Activated naive CD8-positive, alpha-beta T cell treated with anti-CD3 and anti-CD28 coated beads, Interleukin-2, amount 10 ng/mL, durations not matched to agents 7 days and 5 days (primary cell): ENCODE measurements at regions not wholly inside any gene's neighbourhood (a gene's known extent, or its start where the extent isn't known, plus 50 kb on each side); places are given as distances from the start of the nearest gene placed in this dataset.
"Not testable (repeated sequence)": the region's sequence is repeated elsewhere in the genome, so short reads cannot be mapped to it uniquely, and the experiment has no call there.

Source experiments
- ATAC-seq: fragments of 150-1000 bp; cut with Tn5 transposase; one replicate; pipeline ENCODE4 v1.10.0; 2021; ENCODE audit warnings: low read depth, moderate library complexity
- POLR2A ChIA-PET: fragments of 350-600 bp; sonication (Branson Sonifier 250); formaldehyde crosslinking; loops from one replicate; lab custom pipeline; 2021; ENCODE audit warnings: antibody characterized with exemption; lab: Charles Lee
- DNase-seq: peaks from one replicate; pipeline ENCODE4 v3.0.0; 2021
- H3K27ac Mint-ChIP-seq: one replicate; pipeline ENCODE4 v1.8.0; 2022; ENCODE audit warnings: mild to moderate bottlenecking, mixed read lengths
- H3K27me3 Mint-ChIP-seq: one replicate; pipeline ENCODE4 v1.8.0; 2022; ENCODE audit warnings: mild to moderate bottlenecking, moderate library complexity, mixed read lengths
- H3K36me3 Mint-ChIP-seq: one replicate; pipeline ENCODE4 v1.8.0; 2021; ENCODE audit warnings: mild to moderate bottlenecking, mixed read lengths
- H3K4me1 Mint-ChIP-seq: one replicate; pipeline ENCODE4 v1.8.0; 2021; ENCODE audit warnings: mixed read lengths
- H3K4me3 Mint-ChIP-seq: one replicate; pipeline ENCODE4 v1.8.0; 2022; ENCODE audit warnings: mild to moderate bottlenecking, moderate library complexity, mixed read lengths
- H3K9me3 Mint-ChIP-seq: one replicate; pipeline ENCODE4 v1.8.0; 2021; ENCODE audit warnings: mixed read lengths

DNA sequence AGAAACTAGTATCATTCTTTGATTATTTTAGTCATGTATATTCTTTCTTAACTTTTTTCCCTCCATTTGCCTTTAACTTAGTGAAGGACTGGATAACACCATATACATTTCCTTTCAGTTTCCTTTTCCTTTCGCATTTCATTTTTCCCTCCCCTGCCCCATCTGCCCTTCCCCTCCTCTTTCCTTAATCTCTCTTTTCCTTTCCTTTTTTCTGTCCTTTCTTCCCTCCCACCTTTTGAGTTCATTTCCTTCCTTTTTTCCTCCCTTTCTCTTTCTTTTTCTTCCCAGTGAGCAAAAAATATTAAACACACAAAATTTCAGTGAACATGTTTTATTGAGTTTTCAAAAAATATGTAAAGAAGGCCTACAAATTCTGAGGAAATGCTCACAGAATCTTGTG is 373.3 kb downstream of the SRGAP2C start:
- peak overlapping the region; percentile 40 for H3K27ac Mint-ChIP-seq
- DNase-seq, POLR2A ChIA-PET, H3K9me3 Mint-ChIP-seq, H3K27me3 Mint-ChIP-seq, ATAC-seq, H3K4me1 Mint-ChIP-seq: not testable (repeated sequence)
- peak overlapping the region; percentile 25 for H3K4me3 Mint-ChIP-seq
- H3K36me3 Mint-ChIP-seq = peaks cover 14% of the 10 kb centered on the region

DNA sequence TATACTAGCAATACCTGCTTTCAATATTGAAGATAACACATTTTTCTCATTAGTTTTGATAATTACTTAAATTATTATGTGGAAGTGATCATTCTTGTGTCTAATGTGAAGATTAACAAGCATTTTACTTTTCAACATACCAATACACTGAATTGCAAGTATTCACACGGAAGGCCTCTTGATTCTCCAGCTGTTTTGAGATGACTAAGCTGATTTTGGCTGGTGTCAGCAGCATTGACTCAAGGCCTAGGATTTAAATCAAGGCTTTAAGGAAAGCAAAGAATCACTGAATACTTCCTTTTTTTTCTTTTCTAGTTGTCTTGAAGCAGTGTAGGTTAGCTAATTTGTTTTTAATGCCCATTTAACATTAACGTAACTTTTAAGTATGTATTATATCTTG is 373.7 kb downstream of the SRGAP2C start:
- peaks cover 14% of the 10 kb centered on the region for H3K36me3 Mint-ChIP-seq
- no peak overlapping the region for H3K4me3 Mint-ChIP-seq
- POLR2A ChIA-PET = no interaction called here
- no peak for ATAC-seq
- H3K27ac Mint-ChIP-seq = no peak overlapping the region
- H3K4me1 Mint-ChIP-seq = peaks cover 5% of the 10 kb centered on the region
- no peaks in the 10 kb centered on the region for H3K9me3 Mint-ChIP-seq
- DNase-seq = no peak
- no peaks in the 10 kb centered on the region for H3K27me3 Mint-ChIP-seq

DNA sequence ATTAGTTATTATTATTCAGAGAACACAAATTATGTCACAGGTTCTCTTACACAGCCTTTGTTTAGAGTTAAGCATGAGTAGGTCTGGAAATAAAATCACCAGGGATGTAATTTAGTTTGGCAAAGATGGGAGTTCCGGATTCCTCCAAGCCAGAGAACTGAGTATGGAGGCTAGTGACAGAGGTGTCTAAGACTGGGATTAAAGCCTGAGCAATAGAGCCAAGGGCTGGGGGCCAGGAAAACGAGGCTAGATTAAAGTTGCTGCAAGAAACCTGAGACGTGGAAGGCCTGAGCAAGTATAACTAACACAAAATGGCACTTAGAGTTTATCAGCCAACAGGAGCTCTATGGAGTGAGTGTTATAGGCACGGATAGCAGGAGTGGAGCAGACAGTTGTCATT is 381.6 kb downstream of the SRGAP2C start:
- H3K4me1 Mint-ChIP-seq = peaks cover 5% of the 10 kb centered on the region
- DNase-seq (no peak), ATAC-seq (no peak)
- H3K27ac Mint-ChIP-seq = no peak overlapping the region
- no peaks in the 10 kb centered on the region for H3K9me3 Mint-ChIP-seq
- POLR2A ChIA-PET = no interaction called here
- H3K36me3 Mint-ChIP-seq = peaks cover 12% of the 10 kb centered on the region
- H3K27me3 Mint-ChIP-seq = no peaks in the 10 kb centered on the region
- H3K4me3 Mint-ChIP-seq = no peak overlapping the region

DNA sequence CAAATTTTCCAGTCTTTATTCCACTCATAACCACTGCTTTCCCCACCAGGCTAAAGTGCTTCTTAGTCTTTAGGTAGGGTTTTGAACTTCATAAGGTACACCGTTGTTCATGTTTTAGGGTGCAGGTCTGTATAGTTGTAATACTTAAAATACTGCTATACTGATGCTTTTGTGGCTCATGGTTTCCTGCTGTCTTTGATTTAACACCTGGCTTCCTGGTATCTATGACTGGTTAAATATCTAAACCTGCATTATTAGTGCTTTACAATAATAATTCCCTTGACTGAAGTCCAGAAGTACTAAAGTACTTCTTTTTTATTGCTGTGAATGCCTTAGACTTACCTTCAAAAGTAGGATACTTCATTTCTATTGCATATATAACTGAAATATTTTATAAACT is 384.7 kb downstream of the SRGAP2C start:
- H3K9me3 Mint-ChIP-seq = no peaks in the 10 kb centered on the region
- ATAC-seq (no peak), DNase-seq (no peak)
- no peak overlapping the region for H3K27ac Mint-ChIP-seq
- peaks cover 19% of the 10 kb centered on the region for H3K36me3 Mint-ChIP-seq
- H3K4me3 Mint-ChIP-seq = no peak overlapping the region
- H3K27me3 Mint-ChIP-seq = no peaks in the 10 kb centered on the region
- POLR2A ChIA-PET = no interaction called here
- H3K4me1 Mint-ChIP-seq = peaks cover 5% of the 10 kb centered on the region

DNA sequence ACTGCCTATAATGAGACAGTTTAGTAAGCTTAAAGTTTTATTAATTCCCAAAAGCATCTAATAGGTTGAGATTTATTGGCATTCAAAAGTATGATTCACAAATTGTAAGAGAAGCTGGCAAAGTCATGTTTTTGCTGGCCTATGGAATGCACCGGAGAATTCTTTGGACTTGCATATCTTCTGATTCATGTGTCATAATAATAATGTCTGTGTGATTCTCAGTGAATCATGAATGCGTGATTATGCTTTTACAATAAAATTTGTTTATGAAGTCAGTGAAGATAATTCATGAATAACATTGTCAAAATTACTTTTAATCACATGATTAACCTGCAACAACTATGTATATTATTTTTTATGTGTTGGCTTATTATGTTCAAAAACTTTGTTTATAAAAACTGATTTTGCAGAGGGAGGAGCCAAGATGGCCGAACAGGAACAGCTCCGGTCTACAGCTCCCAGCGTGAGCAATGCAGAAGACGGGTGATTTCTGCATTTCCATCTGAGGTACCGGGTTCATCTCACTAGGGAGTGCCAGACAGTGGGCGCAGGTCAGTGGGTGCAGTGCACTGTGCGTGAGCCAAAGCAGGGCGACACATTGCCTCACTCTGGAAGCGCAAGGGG is 389.2 kb downstream of the SRGAP2C start:
- H3K27ac Mint-ChIP-seq, DNase-seq, ATAC-seq, H3K27me3 Mint-ChIP-seq, POLR2A ChIA-PET, H3K4me3 Mint-ChIP-seq, H3K9me3 Mint-ChIP-seq, H3K4me1 Mint-ChIP-seq: not testable (repeated sequence)
- H3K36me3 Mint-ChIP-seq = peaks cover 28% of the 10 kb centered on the region

DNA sequence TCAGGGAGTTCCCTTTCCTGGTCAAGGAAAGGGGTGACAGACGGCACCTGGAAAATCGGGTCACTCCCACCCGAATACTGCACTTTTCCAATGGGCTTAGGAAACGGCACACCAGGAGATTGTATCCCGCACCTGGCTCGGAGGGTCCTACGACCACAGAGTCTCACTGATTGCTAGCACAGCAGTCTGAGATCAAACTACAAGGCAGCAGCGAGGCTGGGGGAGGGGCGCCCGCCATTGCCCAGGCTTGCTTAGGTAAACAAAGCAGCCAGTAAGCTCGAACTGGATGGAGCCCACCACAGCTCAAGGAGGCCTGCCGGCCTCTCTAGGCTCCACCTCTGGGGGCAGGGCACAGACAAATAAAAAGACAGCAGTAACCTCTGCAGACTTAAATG is 389.7 kb downstream of the SRGAP2C start:
- not testable (repeated sequence) for ATAC-seq, H3K4me1 Mint-ChIP-seq

DNA sequence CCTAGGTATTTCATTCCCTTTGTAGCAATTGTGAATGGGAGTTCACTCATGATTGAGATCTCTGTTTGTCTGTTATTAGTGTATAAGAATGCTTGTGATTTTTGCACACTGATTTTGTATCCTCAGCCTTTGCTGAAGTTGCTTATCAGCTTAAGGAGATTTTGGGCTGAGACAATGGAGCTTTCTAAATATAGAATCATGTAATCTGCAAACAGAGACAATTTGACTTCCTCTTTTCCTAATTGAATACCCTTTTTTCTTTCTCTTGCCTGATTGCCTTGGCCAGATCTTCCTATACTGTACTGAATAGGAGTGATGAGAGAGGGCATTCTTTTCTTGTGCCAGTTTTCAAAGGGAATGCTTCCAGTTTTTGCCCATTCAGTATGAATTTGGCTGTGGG is 398.1 kb downstream of the SRGAP2C start:
- H3K4me1 Mint-ChIP-seq, H3K4me3 Mint-ChIP-seq, POLR2A ChIA-PET, DNase-seq, ATAC-seq, H3K27ac Mint-ChIP-seq, H3K27me3 Mint-ChIP-seq: not testable (repeated sequence)
- Mint-ChIP-seq H3K9me3 (peaks cover 22% of the 10 kb centered on the region), H3K36me3 (peaks cover 38% of the 10 kb centered on the region)

More for the DNA sequence above, 389.7 kb downstream of the SRGAP2C start:
- H3K27ac Mint-ChIP-seq, H3K27me3 Mint-ChIP-seq, DNase-seq, POLR2A ChIA-PET, H3K4me3 Mint-ChIP-seq, H3K9me3 Mint-ChIP-seq: not testable (repeated sequence)
- H3K36me3 Mint-ChIP-seq = peaks cover 27% of the 10 kb centered on the region

DNA sequence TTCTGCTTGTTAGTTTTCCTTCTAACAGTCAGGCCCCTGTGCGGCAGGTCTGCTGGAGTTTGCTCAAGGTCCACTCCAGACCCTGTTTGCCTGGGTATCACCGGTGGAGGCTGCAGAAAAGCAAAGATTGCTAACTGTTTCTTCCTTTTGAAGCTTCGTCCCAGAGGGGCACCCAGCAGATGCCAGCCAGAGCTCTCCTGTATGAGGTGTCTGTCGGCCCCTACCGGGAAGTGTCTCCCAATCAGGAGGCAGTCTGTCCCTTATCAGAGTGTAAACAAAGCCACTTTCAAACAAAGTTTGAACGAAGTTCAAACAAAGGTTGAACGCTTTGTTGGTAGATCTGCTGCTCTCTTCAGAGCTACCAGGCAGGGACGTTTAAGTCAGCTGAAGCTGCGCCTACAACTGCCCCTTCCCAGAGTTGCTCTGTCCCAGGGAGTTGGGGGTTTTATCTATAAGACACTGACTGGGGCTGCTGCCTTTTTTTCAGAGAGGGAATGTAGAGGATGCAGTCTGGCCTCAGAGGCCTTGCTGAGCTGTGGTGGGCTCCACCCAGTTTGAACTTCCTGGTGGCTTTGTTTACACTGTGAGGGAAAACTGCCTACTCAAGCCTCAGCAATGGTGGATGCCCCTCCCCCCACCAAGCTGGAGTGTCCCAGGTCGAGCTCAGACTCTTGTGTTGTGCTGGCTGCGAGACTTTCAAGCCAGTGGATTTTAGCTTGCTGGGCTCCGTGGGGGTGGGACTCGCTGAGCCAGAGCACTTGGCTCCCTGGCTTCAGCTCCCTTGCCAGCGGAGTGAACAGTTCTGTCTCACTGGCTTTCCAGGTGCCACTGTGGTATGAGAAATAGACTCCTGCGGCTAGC is 401.8 kb downstream of the SRGAP2C start:
- no peak for DNase-seq
- Mint-ChIP-seq H3K36me3 (peaks cover 41% of the 10 kb centered on the region), H3K4me1 (no peaks in the 10 kb centered on the region), H3K9me3 (peaks cover 16% of the 10 kb centered on the region), H3K27ac (no peak overlapping the region), H3K27me3 (no peaks in the 10 kb centered on the region), H3K4me3 (no peak overlapping the region)
- POLR2A ChIA-PET = interaction anchor here (0.8 to 1.6 kb wide), 2 partner anchors 16 to 68 kb away, joined by 4 to 6 read pairs; no protein-coding TSS in a partner anchor
- no peak for ATAC-seq

DNA sequence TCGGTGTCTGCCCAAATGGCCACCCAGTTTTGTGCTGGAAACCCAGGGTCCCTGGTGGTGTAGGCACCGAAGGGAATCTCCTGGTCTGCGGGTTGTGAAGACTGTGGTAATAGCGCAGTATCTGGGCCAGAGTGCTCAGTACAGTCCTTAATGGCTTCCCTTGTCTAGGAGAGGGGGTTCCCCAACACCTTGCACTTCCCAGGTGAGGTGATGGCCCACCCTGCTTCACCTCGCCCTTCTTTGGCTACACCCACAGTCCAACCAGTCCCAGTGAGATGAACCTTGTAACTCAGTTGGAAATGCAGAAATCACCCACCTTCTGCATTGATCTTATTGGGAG is 402.4 kb downstream of the SRGAP2C start:
- no peak for ATAC-seq
- H3K9me3 Mint-ChIP-seq = peaks cover 14% of the 10 kb centered on the region
- H3K27me3 Mint-ChIP-seq = no peaks in the 10 kb centered on the region
- H3K27ac Mint-ChIP-seq = no peak overlapping the region
- peaks cover 39% of the 10 kb centered on the region for H3K36me3 Mint-ChIP-seq
- H3K4me1 Mint-ChIP-seq = no peaks in the 10 kb centered on the region
- POLR2A ChIA-PET = interaction anchor here (0.8 to 1.6 kb wide), 2 partner anchors 15 to 69 kb away, joined by 4 to 6 read pairs; no protein-coding TSS in a partner anchor
- no peak overlapping the region for H3K4me3 Mint-ChIP-seq
- DNase-seq = no peak

DNA sequence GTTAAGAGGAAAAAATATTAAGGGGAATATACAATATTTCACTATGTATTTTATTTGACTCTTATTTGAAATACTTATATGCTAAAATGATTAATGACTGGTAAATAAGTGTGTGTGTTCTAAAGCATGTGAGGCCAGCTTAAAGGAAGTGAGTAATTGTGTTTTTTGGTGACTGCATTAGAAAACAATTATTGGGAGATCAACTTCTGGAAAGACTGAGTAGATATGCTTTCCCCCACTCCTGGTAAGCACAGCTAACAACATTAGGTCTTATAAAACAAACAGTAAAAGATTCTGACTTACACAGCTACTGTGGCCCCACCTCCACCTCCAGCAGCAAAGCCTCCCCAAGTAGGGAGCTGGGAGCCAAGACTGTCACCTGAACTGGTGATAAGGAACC is 403.0 kb downstream of the SRGAP2C start:
- Mint-ChIP-seq H3K27me3 (no peaks in the 10 kb centered on the region), H3K4me1 (no peaks in the 10 kb centered on the region), H3K4me3 (no peak overlapping the region), H3K36me3 (peaks cover 33% of the 10 kb centered on the region), H3K27ac (no peak overlapping the region), H3K9me3 (peaks cover 10% of the 10 kb centered on the region)
- DNase-seq (no peak), ATAC-seq (no peak)
- POLR2A ChIA-PET = interaction anchor here (1.6 kb wide), 1 partner anchor 69 kb away, joined by 6 read pairs; no protein-coding TSS in a partner anchor

DNA sequence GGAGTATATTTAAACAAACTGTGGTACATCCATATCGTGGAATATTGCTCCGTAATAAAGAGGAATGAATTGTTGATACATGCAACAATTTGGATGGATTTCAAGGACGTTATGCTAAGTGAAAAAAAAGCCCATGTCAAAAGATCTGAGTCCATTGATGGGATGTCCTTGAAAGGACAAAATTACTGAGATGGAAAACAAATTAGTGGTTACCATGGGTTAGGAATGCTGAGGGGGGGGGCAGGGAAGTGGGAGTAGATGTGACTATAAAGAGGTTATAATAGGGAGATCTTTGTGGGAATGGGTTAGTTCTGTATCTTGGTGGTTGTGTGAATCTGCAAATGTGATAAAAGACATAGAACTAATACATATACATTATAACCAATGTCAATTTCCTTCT is 409.3 kb downstream of the SRGAP2C start:
- H3K36me3 Mint-ChIP-seq = peaks cover 14% of the 10 kb centered on the region
- DNase-seq = no peak
- POLR2A ChIA-PET = no interaction called here
- no peak overlapping the region for H3K27ac Mint-ChIP-seq
- no peak for ATAC-seq
- no peak overlapping the region for H3K4me3 Mint-ChIP-seq
- peaks cover 5% of the 10 kb centered on the region for H3K9me3 Mint-ChIP-seq
- no peaks in the 10 kb centered on the region for H3K27me3 Mint-ChIP-seq
- no peaks in the 10 kb centered on the region for H3K4me1 Mint-ChIP-seq

DNA sequence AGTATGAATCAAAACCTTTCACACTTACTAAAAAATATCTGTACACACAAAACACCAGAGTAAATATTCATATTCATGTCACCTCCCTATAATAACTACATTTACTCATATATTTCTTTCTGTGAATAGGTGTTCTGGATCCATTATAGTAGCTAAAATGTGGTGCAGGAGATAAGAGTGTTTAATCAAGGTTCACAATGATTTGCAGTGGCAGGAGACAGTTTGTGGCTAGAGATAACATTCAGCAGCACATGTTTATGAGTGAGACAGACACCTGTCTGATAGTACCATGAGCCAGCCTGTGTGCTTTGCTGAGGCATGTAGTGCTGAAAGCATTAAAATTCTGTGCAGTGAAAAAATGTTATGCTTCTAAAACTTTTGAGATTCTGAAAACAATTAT is 410.3 kb downstream of the SRGAP2C start:
- H3K4me3 Mint-ChIP-seq = no peak overlapping the region

DNA sequence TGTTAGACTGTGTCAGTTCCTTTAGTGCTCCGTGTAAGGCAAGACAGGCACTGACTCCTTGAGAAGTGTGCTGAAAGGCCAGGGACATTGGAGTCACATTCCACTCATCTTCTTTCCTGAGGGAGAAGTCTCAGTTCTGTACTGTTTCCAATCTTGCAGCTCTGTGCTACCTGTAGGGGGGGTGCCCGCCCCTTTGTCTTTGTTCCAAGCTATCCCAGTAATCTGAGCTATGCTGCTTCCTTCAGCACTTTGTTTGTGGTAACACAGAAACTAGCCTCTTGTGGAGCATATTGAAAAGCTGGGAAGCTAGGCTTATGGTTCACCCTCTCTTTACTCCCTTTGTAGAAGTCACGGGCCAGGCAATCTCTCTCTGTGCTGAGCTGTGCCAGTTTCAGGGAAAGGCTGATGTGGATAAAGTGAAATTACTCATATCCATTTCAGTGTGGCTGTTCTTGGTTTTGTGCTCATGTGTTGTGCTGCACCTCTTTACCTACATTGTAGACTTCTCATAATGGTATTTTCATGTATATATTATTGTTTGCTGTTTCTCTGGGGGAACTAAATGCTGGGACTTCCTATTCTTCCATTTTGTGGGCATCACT is 420.2 kb downstream of the SRGAP2C start:
- H3K9me3 Mint-ChIP-seq, H3K4me3 Mint-ChIP-seq, H3K27me3 Mint-ChIP-seq, H3K27ac Mint-ChIP-seq, H3K4me1 Mint-ChIP-seq, POLR2A ChIA-PET, DNase-seq, ATAC-seq: not testable (repeated sequence)
- H3K36me3 Mint-ChIP-seq = peaks cover 24% of the 10 kb centered on the region

More for the DNA sequence above, 410.3 kb downstream of the SRGAP2C start:
- Mint-ChIP-seq H3K27me3 (no peaks in the 10 kb centered on the region), H3K9me3 (peaks cover 9% of the 10 kb centered on the region), H3K36me3 (peaks cover 20% of the 10 kb centered on the region), H3K27ac (no peak overlapping the region), H3K4me1 (no peaks in the 10 kb centered on the region)
- DNase-seq (no peak), ATAC-seq (no peak)
- POLR2A ChIA-PET = no interaction called here
